ENCODE measurements at regions not wholly inside any gene's neighbourhood (a gene's known extent, or its start where the extent isn't known, plus 50 kb on each side); places are given as distances from the start of the nearest gene placed in this dataset.

DNA sequence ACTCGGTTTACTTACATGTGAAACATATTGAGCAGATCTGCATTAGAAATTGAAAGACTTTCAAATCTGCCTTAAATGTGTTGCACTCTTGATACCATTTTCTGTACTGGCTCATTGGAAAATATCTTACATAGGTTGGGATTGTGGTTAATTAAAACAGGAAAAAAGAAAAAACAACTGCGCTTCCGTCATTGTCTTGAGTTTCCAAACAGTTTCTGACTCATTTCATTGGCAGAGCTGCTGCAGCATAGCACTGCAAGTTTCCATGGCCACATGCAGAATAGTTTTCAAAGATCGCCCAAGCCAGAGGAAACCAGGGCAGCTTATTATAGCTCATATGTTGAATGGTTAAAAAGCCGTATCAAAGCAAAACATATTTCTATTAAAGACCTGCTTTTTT lies 446.6 kb upstream of the BCHE start:
- H3K27me3 ChIP-seq = no peaks in the 10 kb centered on the region
- no peaks in the 10 kb centered on the region for H3K9me3 ChIP-seq
- H3K4me1 ChIP-seq = no peaks in the 10 kb centered on the region
- no peak for DNase-seq
- TF ChIP-seq, protein P1, sequence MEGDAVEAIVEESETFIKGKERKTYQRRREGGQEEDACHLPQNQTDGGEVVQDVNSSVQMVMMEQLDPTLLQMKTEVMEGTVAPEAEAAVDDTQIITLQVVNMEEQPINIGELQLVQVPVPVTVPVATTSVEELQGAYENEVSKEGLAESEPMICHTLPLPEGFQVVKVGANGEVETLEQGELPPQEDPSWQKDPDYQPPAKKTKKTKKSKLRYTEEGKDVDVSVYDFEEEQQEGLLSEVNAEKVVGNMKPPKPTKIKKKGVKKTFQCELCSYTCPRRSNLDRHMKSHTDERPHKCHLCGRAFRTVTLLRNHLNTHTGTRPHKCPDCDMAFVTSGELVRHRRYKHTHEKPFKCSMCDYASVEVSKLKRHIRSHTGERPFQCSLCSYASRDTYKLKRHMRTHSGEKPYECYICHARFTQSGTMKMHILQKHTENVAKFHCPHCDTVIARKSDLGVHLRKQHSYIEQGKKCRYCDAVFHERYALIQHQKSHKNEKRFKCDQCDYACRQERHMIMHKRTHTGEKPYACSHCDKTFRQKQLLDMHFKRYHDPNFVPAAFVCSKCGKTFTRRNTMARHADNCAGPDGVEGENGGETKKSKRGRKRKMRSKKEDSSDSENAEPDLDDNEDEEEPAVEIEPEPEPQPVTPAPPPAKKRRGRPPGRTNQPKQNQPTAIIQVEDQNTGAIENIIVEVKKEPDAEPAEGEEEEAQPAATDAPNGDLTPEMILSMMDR (IDR thresholded peaks at IDR 0.05; ENCODE audit: low read depth, low read length) = no peak
- H3K4me3 ChIP-seq (ENCODE audit: low read depth, low read length) = no peak overlapping the region
- H3K36me3 ChIP-seq = no peaks in the 10 kb centered on the region

DNA sequence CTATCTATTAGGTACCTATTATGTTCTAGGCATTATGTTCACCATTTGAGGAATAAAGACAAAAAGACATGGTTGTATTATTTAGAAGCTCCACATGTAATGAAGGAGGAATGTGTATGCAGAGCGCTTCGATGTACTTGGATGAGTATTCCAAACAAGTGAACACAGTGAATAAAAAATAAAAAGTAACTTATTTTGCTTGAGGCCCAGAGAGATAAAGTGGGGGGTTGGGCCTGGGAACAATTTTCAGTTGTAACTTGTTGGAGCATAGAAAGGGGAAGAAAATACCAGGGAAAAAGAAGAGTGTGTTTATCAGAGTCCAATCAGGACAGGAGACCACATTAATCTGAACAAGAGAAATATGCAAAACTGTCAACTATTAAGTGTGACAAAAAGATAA lies 445.7 kb upstream of the BCHE start:
- no peak for DNase-seq
- TF ChIP-seq, protein P1 (IDR thresholded peaks at IDR 0.05; ENCODE audit: low read depth, low read length) = no peak
- H3K9me3 ChIP-seq = no peaks in the 10 kb centered on the region

DNA sequence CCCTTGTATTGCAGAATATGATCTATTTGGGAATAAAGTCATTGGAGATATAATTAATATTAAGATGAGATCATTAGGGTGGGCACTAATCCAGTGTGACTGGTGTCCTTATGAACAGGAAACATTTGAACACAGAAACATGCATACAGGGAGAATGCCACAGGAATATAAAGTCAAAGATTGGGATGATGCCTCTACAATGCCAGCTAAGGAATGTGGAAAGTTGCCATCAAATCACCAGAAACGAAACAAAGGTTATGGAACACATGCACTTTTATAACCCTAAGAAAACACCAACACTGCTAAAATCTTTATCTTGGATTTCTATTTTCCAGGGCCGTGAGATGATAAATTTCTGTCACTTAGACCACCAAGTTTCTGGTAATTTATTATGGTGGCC lies 442.4 kb upstream of the BCHE start:
- no peaks in the 10 kb centered on the region for H3K9me3 ChIP-seq
- no peaks in the 10 kb centered on the region for H3K27me3 ChIP-seq
- DNase-seq = no peak
- TF ChIP-seq, protein P1 (IDR thresholded peaks at IDR 0.05; ENCODE audit: low read depth, low read length) = no peak
- H3K4me3 ChIP-seq (ENCODE audit: low read depth, low read length) = no peak overlapping the region
- no peaks in the 10 kb centered on the region for H3K4me1 ChIP-seq
- H3K36me3 ChIP-seq = no peaks in the 10 kb centered on the region

More for the DNA sequence above, 445.7 kb upstream of the BCHE start:
- no peaks in the 10 kb centered on the region for H3K4me1 ChIP-seq
- no peak overlapping the region for H3K4me3 ChIP-seq (ENCODE audit: low read depth, low read length)
- H3K27me3 ChIP-seq = no peaks in the 10 kb centered on the region
- H3K36me3 ChIP-seq = no peaks in the 10 kb centered on the region

DNA sequence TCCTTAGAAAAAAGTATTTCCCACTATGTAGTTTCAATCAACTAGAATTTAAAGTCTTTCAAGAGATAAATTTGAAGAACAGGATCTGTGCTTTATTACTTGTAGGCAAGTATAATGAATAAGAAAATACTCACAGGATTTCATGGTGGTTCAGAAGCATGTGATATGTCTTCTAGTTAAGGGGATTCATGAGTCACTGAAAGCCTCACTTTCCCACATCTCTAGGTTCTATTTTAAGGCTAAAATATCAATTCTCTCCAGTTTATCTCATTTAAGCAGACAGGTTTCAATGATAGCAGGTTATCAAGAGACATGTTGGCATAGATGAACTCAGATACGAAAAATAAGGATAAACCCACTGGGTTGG lies 437.8 kb upstream of the BCHE start:
- Histone ChIP-seq H3K4me1 (no peaks in the 10 kb centered on the region), H3K27me3 (no peaks in the 10 kb centered on the region), H3K9me3 (no peaks in the 10 kb centered on the region), H3K4me3 (ENCODE audit: low read depth, low read length) (no peak overlapping the region), H3K36me3 (no peaks in the 10 kb centered on the region)
- DNase-seq = no peak
- TF ChIP-seq, protein P1 (IDR thresholded peaks at IDR 0.05; ENCODE audit: low read depth, low read length) = no peak

DNA sequence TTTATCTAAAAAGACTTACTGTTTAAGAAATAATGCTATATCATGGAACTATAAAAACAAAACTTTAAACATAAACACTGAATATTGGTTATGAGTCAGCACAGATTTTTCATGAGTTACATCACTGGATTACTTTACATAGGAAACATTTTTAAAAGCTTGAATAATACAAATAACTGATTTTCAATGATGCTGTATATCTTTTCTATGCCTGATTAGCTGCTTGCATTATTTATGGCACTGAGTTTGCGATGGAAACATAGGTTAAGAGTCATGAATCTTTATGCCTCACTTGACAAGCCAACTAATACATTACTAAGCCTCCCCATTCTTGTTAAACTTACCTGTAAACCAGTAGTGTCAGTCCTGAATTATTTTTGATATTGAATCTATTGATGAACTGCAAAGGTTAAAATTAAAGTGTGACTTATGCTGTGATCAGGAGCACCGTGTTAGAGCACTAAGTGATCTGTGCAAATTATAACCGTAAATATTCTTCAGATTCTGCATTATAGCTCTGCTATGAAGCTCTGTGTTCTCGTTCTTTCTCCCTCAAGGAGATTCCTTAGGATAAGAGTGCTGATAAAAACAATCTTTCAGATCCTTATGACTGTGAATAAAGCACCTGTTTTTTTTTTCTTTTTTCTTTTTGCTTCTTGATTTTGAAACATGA lies 437.3 kb upstream of the BCHE start:
- TF ChIP-seq, protein P1 (IDR thresholded peaks at IDR 0.05; ENCODE audit: low read depth, low read length) = no peak
- Histone ChIP-seq H3K4me1 (no peaks in the 10 kb centered on the region), H3K9me3 (no peaks in the 10 kb centered on the region), H3K4me3 (ENCODE audit: low read depth, low read length) (no peak overlapping the region), H3K27me3 (no peaks in the 10 kb centered on the region), H3K36me3 (no peaks in the 10 kb centered on the region)
- no peak for DNase-seq

DNA sequence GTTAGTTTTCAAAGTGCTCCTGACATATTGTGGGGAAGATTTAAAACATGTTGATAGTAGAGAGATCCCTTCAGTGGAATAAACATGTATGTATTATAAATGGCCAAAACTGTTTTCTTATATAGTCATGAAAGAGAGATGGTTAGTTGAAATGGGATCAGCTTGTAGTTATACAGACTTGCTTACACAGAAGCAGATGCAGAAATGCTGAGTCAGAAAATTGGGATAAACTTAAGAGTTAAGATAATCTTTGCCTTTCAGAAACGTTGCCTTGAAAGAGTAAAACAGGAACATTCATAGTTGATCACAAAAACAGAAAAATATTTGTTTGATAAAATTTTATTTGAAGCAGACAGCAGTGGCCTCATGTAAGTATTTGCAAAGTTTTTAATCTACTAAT lies 433.2 kb upstream of the BCHE start:
- Histone ChIP-seq H3K27me3 (no peaks in the 10 kb centered on the region), H3K4me1 (no peaks in the 10 kb centered on the region), H3K9me3 (no peaks in the 10 kb centered on the region), H3K4me3 (ENCODE audit: low read depth, low read length) (no peak overlapping the region), H3K36me3 (no peaks in the 10 kb centered on the region)
- no peak for DNase-seq
- TF ChIP-seq, protein P1 (IDR thresholded peaks at IDR 0.05; ENCODE audit: low read depth, low read length) = no peak

Data from BE2C (cell line).